ENCODE measurements at regions not wholly inside any gene's neighbourhood (a gene's known extent, or its start where the extent isn't known, plus 50 kb on each side); places are given as distances from the start of the nearest gene placed in this dataset.

GRCh38 chr7:86918245-86918644 lies 141.2 kb downstream of the ELAPOR2 start:
- no peak for TF ChIP-seq EZH2 (IDR thresholded peaks at IDR 0.05)
- TF ChIP-seq CTCF (IDR thresholded peaks at IDR 0.05), result no peak
